Naive thymus-derived CD4-positive, alpha-beta T cell (primary cell): ENCODE measurements at regions not wholly inside any gene's neighbourhood (a gene's known extent, or its start where the extent isn't known, plus 50 kb on each side); places are given as distances from the start of the nearest gene placed in this dataset.

Source experiments
- ATAC-seq: fragments of 150-1000 bp; cut with Tn5 transposase; 2 replicates; pipeline ENCODE4 v1.10.0; 2021; ENCODE audit warnings: mild to moderate bottlenecking, moderate library complexity
- CTCF ChIA-PET: fragments of 350-600 bp; sonication (Branson Sonifier 250); formaldehyde crosslinking; loops from one replicate; lab custom pipeline; 2021; ENCODE audit warnings: antibody characterized with exemption; lab: Charles Lee
- POLR2A ChIA-PET: fragments of 350-600 bp; sonication (Branson Sonifier 250); formaldehyde crosslinking; loops from one replicate; lab custom pipeline; 2021; ENCODE audit warnings: antibody characterized with exemption, inconsistent platforms; lab: Charles Lee
- DNase-seq, 9 donors: peaks; one replicate each; pipeline versions ENCODE4 v3.0.0 to v3.0.0-alpha.2; 2020 to 2022; ENCODE audit warnings: mixed read lengths in 1 of 9
- H3K27ac ChIP-seq: one replicate; pipeline ENCODE4 v1.7.0; 2013; ENCODE audit warnings: mild to moderate bottlenecking, low read depth, low read length, moderate library complexity
- H3K27me3 ChIP-seq, 2 donors: one replicate each; pipeline ENCODE4 v1.7.0; 2013; ENCODE audit warnings: low read length in 2 of 2, mild to moderate bottlenecking in 2 of 2, moderate library complexity in 2 of 2; ENCODE audit not compliant: control insufficient read depth in 2 of 2, insufficient read depth in 2 of 2
- H3K36me3 ChIP-seq, 3 experiments: 1 replicate in 2 of 3; 2 replicates in 1 of 3; pipeline ENCODE4 v1.7.0; 2013; ENCODE audit warnings: low read length in 3 of 3, mild to moderate bottlenecking in 3 of 3, moderate library complexity in 1 of 3; ENCODE audit not compliant: insufficient read depth in 3 of 3, control insufficient read depth in 2 of 3
- H3K4me1 ChIP-seq, 2 donors: one replicate each; pipeline ENCODE4 v1.7.0; 2013; ENCODE audit warnings: low read length in 2 of 2, mild to moderate bottlenecking in 2 of 2, moderate library complexity in 1 of 2; ENCODE audit not compliant: control insufficient read depth in 2 of 2, insufficient read depth in 2 of 2
- H3K4me3 ChIP-seq: 2 replicates; pipeline ENCODE4 v1.7.0; 2013; ENCODE audit warnings: mild to moderate bottlenecking, low read length
- H3K9me3 ChIP-seq, 3 experiments: 1 replicate in 2 of 3; 2 replicates in 1 of 3; pipeline ENCODE4 v1.7.0; 2013; ENCODE audit warnings: low read length in 3 of 3; ENCODE audit not compliant: control insufficient read depth in 2 of 3
- H3K27ac Mint-ChIP-seq, 9 donors: one replicate each; pipeline ENCODE4 v1.8.0; 2020 to 2022; ENCODE audit warnings: mixed read lengths in 9 of 9, mild to moderate bottlenecking in 8 of 9, moderate library complexity in 5 of 9, inconsistent platforms in 2 of 9
- H3K27me3 Mint-ChIP-seq, 5 donors: one replicate each; pipeline ENCODE4 v1.8.0; 2021 to 2022; ENCODE audit warnings: mixed read lengths in 5 of 5, mild to moderate bottlenecking in 1 of 5
- H3K36me3 Mint-ChIP-seq, 5 donors: one replicate each; pipeline ENCODE4 v1.8.0; 2020 to 2022; ENCODE audit warnings: mixed read lengths in 5 of 5, mild to moderate bottlenecking in 3 of 5, inconsistent platforms in 1 of 5
- H3K4me1 Mint-ChIP-seq, 7 donors: one replicate each; pipeline ENCODE4 v1.8.0; 2020 to 2022; ENCODE audit warnings: mixed read lengths in 7 of 7, mild to moderate bottlenecking in 3 of 7, inconsistent platforms in 1 of 7
- H3K4me3 Mint-ChIP-seq, 10 donors: one replicate each; pipeline ENCODE4 v1.8.0; 2020 to 2022; ENCODE audit warnings: mild to moderate bottlenecking in 10 of 10, mixed read lengths in 10 of 10, moderate library complexity in 6 of 10, inconsistent platforms in 2 of 10
- H3K9me3 Mint-ChIP-seq, 11 donors: one replicate each; pipeline ENCODE4 v1.8.0; 2020 to 2022; ENCODE audit warnings: mixed read lengths in 11 of 11, mild to moderate bottlenecking in 4 of 11, inconsistent platforms in 1 of 11, moderate library complexity in 1 of 11
- intact Hi-C, 2 donors: fragments of 100-400 bp; cut with micrococcal nuclease; formaldehyde crosslinking; loops; one replicate each; pipeline ENCODE4 v1.15.1; 2023

GRCh38 chr4:81807386-81807785, 335.7 kb upstream of the RASGEF1B start:
- no peaks in the 10 kb centered on the region for H3K9me3 ChIP-seq
- peaks cover 0 to 9% (median 3%) of the 10 kb centered on the region in 5 donors for H3K27me3 Mint-ChIP-seq
- no peaks in the 10 kb centered on the region for H3K27me3 ChIP-seq
- no peak overlapping the region for H3K4me3 ChIP-seq
- H3K36me3 ChIP-seq: no peaks in the 10 kb centered on the region
- ChIA-PET CTCF (no interaction called here), POLR2A (no interaction called here)
- H3K27ac ChIP-seq: no peak overlapping the region
- DNase-seq: no peak
- intact Hi-C loops: no loop called here
- H3K4me1 ChIP-seq: no peaks in the 10 kb centered on the region
- H3K9me3 Mint-ChIP-seq: peaks cover 0 to 3% (median 0%) of the 10 kb centered on the region in 11 donors
- no peak overlapping the region for H3K27ac Mint-ChIP-seq
- ATAC-seq: no peak
- H3K4me1 Mint-ChIP-seq: peaks cover 0 to 5% (median 0%) of the 10 kb centered on the region in 7 donors
- H3K4me3 Mint-ChIP-seq: no peak overlapping the region
- H3K36me3 Mint-ChIP-seq: no peaks in the 10 kb centered on the region

DNA sequence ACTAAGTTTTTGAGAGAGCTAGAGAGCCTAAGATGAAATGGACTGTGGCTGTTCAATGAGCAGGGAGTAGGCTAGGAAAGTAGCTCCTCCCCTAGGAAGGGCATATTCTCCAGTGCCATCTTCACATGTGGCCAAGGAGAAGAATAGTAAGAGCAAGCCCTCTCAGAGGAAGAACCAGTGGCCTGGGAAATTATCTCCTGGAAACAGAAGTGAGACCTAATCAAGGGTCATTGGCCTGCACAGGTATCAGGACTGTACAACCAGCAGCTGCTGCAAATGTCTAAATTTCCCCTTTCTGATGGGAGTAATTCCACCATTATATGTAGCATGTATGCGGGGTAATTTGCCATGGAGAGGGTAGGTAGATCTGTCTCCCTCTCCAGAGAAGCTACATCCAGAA, 334.8 kb upstream of the RASGEF1B start:
- Mint-ChIP-seq H3K9me3 (peaks cover 0 to 5% (median 0%) of the 10 kb centered on the region in 11 donors), H3K27ac (no peak overlapping the region), H3K36me3 (no peaks in the 10 kb centered on the region), H3K4me3 (no peak overlapping the region), H3K27me3 (peaks cover 0 to 7% (median 0%) of the 10 kb centered on the region in 5 donors), H3K4me1 (peaks cover 0 to 5% (median 0%) of the 10 kb centered on the region in 7 donors)
- ChIA-PET CTCF (interaction anchor here (1.0 kb wide), 1 partner anchor 339 kb away, joined by 4 read pairs; no protein-coding TSS in a partner anchor), POLR2A (no interaction called here)
- Histone ChIP-seq H3K4me3 (no peak overlapping the region), H3K4me1 (no peaks in the 10 kb centered on the region), H3K27ac (no peak overlapping the region), H3K36me3 (no peaks in the 10 kb centered on the region), H3K9me3 (no peaks in the 10 kb centered on the region), H3K27me3 (no peaks in the 10 kb centered on the region)
- DNase-seq (no peak), ATAC-seq (no peak)
- intact Hi-C loops: no loop called here

GRCh38 chr4:81804849-81805248, 333.1 kb upstream of the RASGEF1B start:
- CTCF ChIA-PET: interaction anchor here (0.5 kb wide), 1 partner anchor 138 kb away, joined by 3 read pairs; no protein-coding TSS in a partner anchor
- POLR2A ChIA-PET: no interaction called here
- Mint-ChIP-seq H3K27ac (no peak overlapping the region), H3K36me3 (no peaks in the 10 kb centered on the region), H3K9me3 (peaks cover 0 to 8% (median 0%) of the 10 kb centered on the region in 11 donors), H3K27me3 (peaks cover 0 to 7% (median 0%) of the 10 kb centered on the region in 5 donors), H3K4me3 (no peak overlapping the region), H3K4me1 (peaks cover 0 to 5% (median 0%) of the 10 kb centered on the region in 7 donors)
- no peak overlapping the region for H3K4me3 ChIP-seq
- H3K4me1 ChIP-seq: no peaks in the 10 kb centered on the region
- H3K27ac ChIP-seq: no peak overlapping the region
- no peaks in the 10 kb centered on the region for H3K36me3 ChIP-seq
- no peaks in the 10 kb centered on the region for H3K9me3 ChIP-seq
- no peak for DNase-seq
- H3K27me3 ChIP-seq: no peaks in the 10 kb centered on the region
- no peak for ATAC-seq
- intact Hi-C loops: no loop called here

GRCh38 chr4:81802285-81802846, 330.7 kb upstream of the RASGEF1B start:
- ATAC-seq (no peak), DNase-seq (no peak)
- Histone ChIP-seq H3K27ac (no peak overlapping the region), H3K4me3 (no peak overlapping the region), H3K27me3 (no peaks in the 10 kb centered on the region), H3K36me3 (no peaks in the 10 kb centered on the region), H3K9me3 (no peaks in the 10 kb centered on the region), H3K4me1 (no peaks in the 10 kb centered on the region)
- Mint-ChIP-seq H3K36me3 (peaks cover 0 to 2% (median 0%) of the 10 kb centered on the region in 5 donors), H3K27ac (no peak overlapping the region), H3K4me3 (no peak overlapping the region), H3K9me3 (peaks cover 0 to 15% (median 0%) of the 10 kb centered on the region in 11 donors), H3K27me3 (peaks cover 0 to 7% (median 0%) of the 10 kb centered on the region in 5 donors), H3K4me1 (peaks cover 0 to 5% (median 0%) of the 10 kb centered on the region in 7 donors)
- intact Hi-C loops: no loop called here
- CTCF ChIA-PET: no interaction called here
- POLR2A ChIA-PET: no interaction called here

GRCh38 chr4:81799371-81799770, 327.7 kb upstream of the RASGEF1B start:
- no peak for ATAC-seq
- intact Hi-C loops: no loop called here
- POLR2A ChIA-PET: no interaction called here

DNA sequence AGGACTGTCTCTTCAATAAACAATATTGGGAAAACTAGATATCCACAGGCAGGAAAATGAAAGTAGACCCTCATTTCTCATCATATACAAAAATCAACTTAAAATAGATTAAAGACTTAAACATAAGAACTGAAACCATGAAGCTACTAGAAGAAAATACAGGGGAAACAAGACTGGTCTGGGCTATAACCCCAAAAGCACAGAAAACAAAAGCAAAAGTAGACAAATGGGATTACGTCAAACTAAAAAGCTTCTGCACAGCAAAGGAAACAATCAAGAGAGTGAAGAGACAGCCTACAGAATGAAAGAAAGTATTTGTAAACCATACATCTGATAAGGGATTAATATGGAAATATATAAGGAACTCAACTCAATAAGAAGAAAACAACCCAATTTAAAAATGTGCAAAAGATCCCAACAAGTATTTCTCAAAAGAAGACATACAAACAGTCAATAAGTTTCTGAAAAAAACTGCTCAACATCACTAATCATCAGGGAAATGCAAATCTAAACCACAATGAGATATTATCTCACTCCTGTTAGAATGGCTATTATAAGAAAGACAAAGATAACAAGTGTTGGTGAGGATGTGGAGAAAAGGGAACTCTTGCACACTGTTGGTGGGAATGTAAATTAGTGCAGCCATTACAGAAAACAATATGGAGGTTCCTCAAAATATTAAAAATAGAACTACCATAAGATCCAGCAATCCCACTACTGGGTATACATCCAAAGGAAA, 325.3 kb upstream of the RASGEF1B start:
- Mint-ChIP-seq H3K27ac (peak overlapping the region in 5 of 9 donors; percentile 20 to 86 (median 44)), H3K36me3 (peaks cover 0 to 2% (median 0%) of the 10 kb centered on the region in 5 donors), H3K27me3 (no peaks in the 10 kb centered on the region), H3K4me3 (peak overlapping the region in 6 of 10 donors; percentile 8 to 26 (median 15)), H3K9me3 (peaks cover 0 to 15% (median 2%) of the 10 kb centered on the region in 11 donors), H3K4me1 (peaks cover 0 to 11% (median 5%) of the 10 kb centered on the region in 7 donors)
- no peaks in the 10 kb centered on the region for H3K4me1 ChIP-seq
- ChIA-PET CTCF (no interaction called here), POLR2A (no interaction called here)
- H3K4me3 ChIP-seq: no peak overlapping the region
- ATAC-seq: peak; percentile 37
- H3K36me3 ChIP-seq: no peaks in the 10 kb centered on the region
- H3K27ac ChIP-seq: no peak overlapping the region
- intact Hi-C loops: loop anchor here in 1 of 2 donors (2.0 kb wide), 1 partner anchor 326 kb away; the partner anchor contains the start of gene RASGEF1B
- no peaks in the 10 kb centered on the region for H3K27me3 ChIP-seq
- no peaks in the 10 kb centered on the region for H3K9me3 ChIP-seq
- peak in 4 of 9 donors; percentile 1 to 33 (median 4) for DNase-seq

More at GRCh38 chr4:81799371-81799770, 327.7 kb upstream of the RASGEF1B start:
- Histone ChIP-seq H3K27me3 (no peaks in the 10 kb centered on the region), H3K4me3 (no peak overlapping the region), H3K36me3 (no peaks in the 10 kb centered on the region), H3K9me3 (no peaks in the 10 kb centered on the region), H3K27ac (no peak overlapping the region), H3K4me1 (no peaks in the 10 kb centered on the region)
- Mint-ChIP-seq H3K27me3 (peaks cover 0 to 7% (median 0%) of the 10 kb centered on the region in 5 donors), H3K36me3 (peaks cover 0 to 2% (median 0%) of the 10 kb centered on the region in 5 donors), H3K27ac (peak overlapping the region in 1 of 9 donors; percentile 26), H3K4me1 (peaks cover 0 to 8% (median 6%) of the 10 kb centered on the region in 7 donors), H3K4me3 (no peak overlapping the region), H3K9me3 (peaks cover 0 to 18% (median 2%) of the 10 kb centered on the region in 11 donors)
- CTCF ChIA-PET: no interaction called here
- DNase-seq: no peak
